Fibroblast of lung (primary cell): ENCODE measurements at regions not wholly inside any gene's neighbourhood (a gene's known extent, or its start where the extent isn't known, plus 50 kb on each side); places are given as distances from the start of the nearest gene placed in this dataset.
A peak's percentile ranks its signal among the peaks of the same experiment; 100 is the strongest.

Source experiments
- CTCF ChIP-seq, 2 donors: IDR thresholded peaks in 1 of 2; conservative IDR thresholded peaks in 1 of 2; 1 replicate in 1 of 2; 2 replicates in 1 of 2; pipeline ENCODE4 v1.5.1; 2011 to 2012; ENCODE audit warnings: low read length in 2 of 2, control low read depth in 1 of 2, inconsistent platforms in 1 of 2, low read depth in 1 of 2, mild to moderate bottlenecking in 1 of 2
- EZH2 ChIP-seq: IDR thresholded peaks from 2 replicates; pipeline ENCODE4 v1.5.1; 2012; ENCODE audit warnings: low read length, control low read depth, mild to moderate bottlenecking; ENCODE audit errors: missing control alignments

- TF ChIP-seq CTCF (conservative IDR thresholded peaks at IDR 0.05 in 1 of 2, IDR thresholded peaks at IDR 0.05 in 1 of 2; ENCODE audit: low read depth in 1 of 2, low read length in 2 of 2) (peak in 1 of 2 donors; percentile 9), EZH2 (no peak)
Measured at GRCh38 chr19:32104153-32104849, 241.1 kb upstream of the ZNF507 start.
